GM18517 (cell line): ENCODE measurements at regions not wholly inside any gene's neighbourhood (a gene's known extent, or its start where the extent isn't known, plus 50 kb on each side); places are given as distances from the start of the nearest gene placed in this dataset.
"Not testable (repeated sequence)": the region's sequence is repeated elsewhere in the genome, so short reads cannot be mapped to it uniquely, and the experiment has no call there.

Source experiments
- ATAC-seq: cut with Tn5 transposase; IDR thresholded peaks from one replicate; pipeline ENCODE4 v1.9.1; 2021; ENCODE audit warnings: mild to moderate bottlenecking, moderate library complexity; ENCODE audit not compliant: unreplicated experiment

- ATAC-seq: no peak
These were observed 471.2 kb upstream of the ATXN7L3B start for GRCh38 chr12:74066476-74066875.

GRCh38 chr12:74071182-74071581, 466.5 kb upstream of the ATXN7L3B start:
- ATAC-seq: no peak

GRCh38 chr12:74076918-74077317, 460.7 kb upstream of the ATXN7L3B start:
- ATAC-seq: no peak

- ATAC-seq: no peak
These were observed 432.2 kb upstream of the ATXN7L3B start for GRCh38 chr12:74105434-74105833.

- ATAC-seq: no peak
These were observed 428.9 kb upstream of the ATXN7L3B start for GRCh38 chr12:74108729-74109128.

- no peak for ATAC-seq
These were observed 425.8 kb upstream of the ATXN7L3B start for GRCh38 chr12:74111688-74112360.

- no peak for ATAC-seq
These were observed 417.7 kb upstream of the ATXN7L3B start for GRCh38 chr12:74119811-74120362.

GRCh38 chr12:74120644-74121043, 417.0 kb upstream of the ATXN7L3B start:
- ATAC-seq: no peak

- no peak for ATAC-seq
These were observed 407.9 kb upstream of the ATXN7L3B start for GRCh38 chr12:74129702-74130101.

GRCh38 chr12:74144396-74144795, 393.2 kb upstream of the ATXN7L3B start:
- ATAC-seq: no peak

GRCh38 chr12:74145328-74145727, 392.3 kb upstream of the ATXN7L3B start:
- no peak for ATAC-seq

GRCh38 chr12:74148849-74149248, 388.8 kb upstream of the ATXN7L3B start:
- no peak for ATAC-seq

GRCh38 chr12:74152370-74152769, 385.3 kb upstream of the ATXN7L3B start:
- no peak for ATAC-seq

- ATAC-seq: no peak
These were observed 371.5 kb upstream of the ATXN7L3B start for GRCh38 chr12:74166096-74166495.

- no peak for ATAC-seq
These were observed 368.0 kb upstream of the ATXN7L3B start for GRCh38 chr12:74169607-74170006.

- ATAC-seq: no peak
These were observed 366.8 kb upstream of the ATXN7L3B start for GRCh38 chr12:74170645-74171477.

GRCh38 chr12:74171478-74171909, 366.1 kb upstream of the ATXN7L3B start:
- ATAC-seq: no peak

GRCh38 chr12:74174961-74175360, 362.7 kb upstream of the ATXN7L3B start:
- not testable (repeated sequence) for ATAC-seq

GRCh38 chr12:74185360-74185759, 352.3 kb upstream of the ATXN7L3B start:
- no peak for ATAC-seq

- no peak for ATAC-seq
These were observed 344.4 kb upstream of the ATXN7L3B start for GRCh38 chr12:74193191-74193590.

GRCh38 chr12:74204236-74204635, 333.4 kb upstream of the ATXN7L3B start:
- no peak for ATAC-seq
